ENCODE measurements at regions not wholly inside any gene's neighbourhood (a gene's known extent, or its start where the extent isn't known, plus 50 kb on each side); places are given as distances from the start of the nearest gene placed in this dataset.

DNA sequence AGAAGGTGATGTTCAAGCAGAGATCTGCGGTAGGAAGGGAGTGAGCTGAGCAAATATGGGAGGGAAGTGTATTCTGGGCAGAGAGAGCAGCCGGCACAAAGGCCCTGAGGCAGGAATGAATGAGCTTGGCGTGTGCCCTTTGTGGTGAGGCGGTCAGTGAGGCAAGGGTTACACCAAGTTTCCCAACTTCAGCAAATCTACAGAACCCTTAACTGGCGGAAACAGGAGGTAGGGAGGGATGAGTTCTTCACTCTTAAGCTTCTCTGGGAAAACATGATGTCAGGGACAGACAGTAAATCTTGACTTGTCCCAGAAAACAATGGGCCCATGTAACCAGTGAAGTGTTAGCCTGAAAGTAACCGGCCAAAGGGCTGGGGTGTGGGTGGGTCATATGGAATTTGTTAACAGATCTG lies 97.1 kb upstream of the PTPN1 start:
- peaks cover 2% of the 10 kb centered on the region for H3K9me1 ChIP-seq (ENCODE audit: control insufficient read depth, insufficient read depth, low read length)
- CTCF ChIA-PET (ENCODE audit: low intra/inter-chr PET ratio) = no interaction called here
- H3K4me2 ChIP-seq (ENCODE audit: insufficient read depth, low read length) = no peak overlapping the region
- no peaks in the 10 kb centered on the region for H4K20me1 ChIP-seq (replicated peaks; ENCODE audit: control insufficient read depth, insufficient read depth, low read length)
- H3K27ac ChIP-seq (ENCODE audit: extremely low read depth, low read depth, low read length) = no peak overlapping the region
- H3K36me3 ChIP-seq (ENCODE audit: control insufficient read depth, insufficient read depth, low read length) = no peaks in the 10 kb centered on the region
- peaks cover 8 to 12% of the 10 kb centered on the region in 2 experiments for H3K4me1 ChIP-seq (replicated peaks in 1 of 2; ENCODE audit: control insufficient read depth in 2 of 2, insufficient read depth in 2 of 2, low read length in 2 of 2)
- FAIRE-seq (peak; percentile 23), ATAC-seq (peak; percentile 39; the same call in 1 of the 3 replicates), DNase-seq (ENCODE audit: extremely low read depth in 1 of 4, low spot score in 3 of 4) (no peak)
- H3K9ac ChIP-seq (ENCODE audit: insufficient read depth in 1 of 2, low read depth in 2 of 2, low read length in 2 of 2) = no peak overlapping the region
- intact Hi-C loops (cut with micrococcal nuclease) (no loop called here), in situ Hi-C loops (cut with MboI) (no loop called here)
- H2AFZ ChIP-seq (ENCODE audit: low read depth, low read length) = no peak overlapping the region
- BruUV-seq (replicated peaks) = no TSS peak
- H3K79me2 ChIP-seq (ENCODE audit: control insufficient read depth, insufficient read depth, low read length) = no peaks in the 10 kb centered on the region
- POLR2A ChIA-PET = no interaction called here
- TF ChIP-seq FUS (optimal IDR thresholded peaks at IDR 0.05; ENCODE audit: low read depth, low read length) (no peak), MEIS2 (IDR thresholded peaks at IDR 0.05; ENCODE audit: partially characterized antibody) (peak; percentile 12)
- H3K9me3 ChIP-seq (replicated peaks; ENCODE audit: control insufficient read depth, insufficient read depth, low read depth, low read length) = no peaks in the 10 kb centered on the region
- H3K4me3 ChIP-seq = no peak overlapping the region
- no peaks in the 10 kb centered on the region for H3K27me3 ChIP-seq (ENCODE audit: control insufficient read depth in 2 of 2, insufficient read depth in 2 of 2, low read length in 2 of 2)
- WGBS (ENCODE audit: insufficient coverage, low coverage, missing lambda C conversion rate) = 48% methylated on average over 6 of the region's 6 CpGs

DNA sequence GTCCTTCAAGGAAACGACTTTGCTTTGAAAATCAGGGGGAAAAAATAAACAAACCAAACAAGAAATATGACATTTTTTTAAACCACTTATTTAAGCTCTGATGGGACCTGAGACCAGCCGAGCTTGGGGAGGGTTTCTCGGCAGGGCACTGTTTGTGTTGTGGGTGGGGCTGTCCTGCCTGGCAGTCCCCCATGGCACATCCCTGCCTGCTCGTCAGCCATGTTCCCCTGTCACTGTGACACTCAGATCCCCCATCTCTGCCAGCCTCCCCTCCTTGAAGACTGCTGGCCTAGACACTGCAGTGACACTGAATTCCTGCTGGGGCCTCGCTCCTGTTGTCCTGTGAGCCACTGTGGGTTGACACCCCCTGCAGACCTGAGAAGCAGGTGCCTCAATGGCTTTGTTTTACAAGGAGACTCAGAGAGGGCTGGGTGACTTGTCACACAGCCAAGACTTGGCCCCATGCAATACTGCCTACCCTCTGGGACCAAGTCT lies 95.1 kb upstream of the PTPN1 start:
- Histone ChIP-seq H3K79me2 (ENCODE audit: control insufficient read depth, insufficient read depth, low read length) (no peaks in the 10 kb centered on the region), H3K9me3 (replicated peaks; ENCODE audit: control insufficient read depth, insufficient read depth, low read depth, low read length) (no peaks in the 10 kb centered on the region), H3K27me3 (ENCODE audit: control insufficient read depth in 2 of 2, insufficient read depth in 2 of 2, low read length in 2 of 2) (peaks cover 2 to 7% of the 10 kb centered on the region in 2 experiments; a peak in 2 of 5 replicates), H3K9ac (ENCODE audit: insufficient read depth in 1 of 2, low read depth in 2 of 2, low read length in 2 of 2) (no peak overlapping the region), H3K4me1 (replicated peaks in 1 of 2; ENCODE audit: control insufficient read depth in 2 of 2, insufficient read depth in 2 of 2, low read length in 2 of 2) (peaks cover 8 to 12% of the 10 kb centered on the region in 2 experiments), H4K20me1 (replicated peaks; ENCODE audit: control insufficient read depth, insufficient read depth, low read length) (no peaks in the 10 kb centered on the region), H2AFZ (ENCODE audit: low read depth, low read length) (peak overlapping the region; percentile 42; the same call in 1 of the 2 replicates), H3K4me3 (no peak overlapping the region), H3K4me2 (ENCODE audit: insufficient read depth, low read length) (no peak overlapping the region), H3K36me3 (ENCODE audit: control insufficient read depth, insufficient read depth, low read length) (no peaks in the 10 kb centered on the region), H3K9me1 (ENCODE audit: control insufficient read depth, insufficient read depth, low read length) (peaks cover 2% of the 10 kb centered on the region), H3K27ac (ENCODE audit: extremely low read depth, low read depth, low read length) (no peak overlapping the region)
- BruUV-seq (replicated peaks) = no TSS peak
- ATAC-seq (peak; percentile 58), DNase-seq (ENCODE audit: extremely low read depth in 1 of 4, low spot score in 3 of 4) (no peak), FAIRE-seq (no peak)
- in situ Hi-C loops (cut with MboI) = no loop called here
- POLR2A ChIA-PET = interaction anchor here (1.0 to 1.3 kb wide), 2 partner anchors 8 to 9 kb away, joined by 3 to 4 read pairs; no protein-coding TSS in a partner anchor
- intact Hi-C loops (cut with micrococcal nuclease) = loop anchor here (2.0 kb wide), 1 partner anchor 46 kb away; no protein-coding TSS in a partner anchor
- CTCF ChIA-PET (ENCODE audit: low intra/inter-chr PET ratio) = no interaction called here
- WGBS (ENCODE audit: insufficient coverage, low coverage, missing lambda C conversion rate) = 36% methylated on average over 5 of the region's 5 CpGs
- TF ChIP-seq, protein P1, sequence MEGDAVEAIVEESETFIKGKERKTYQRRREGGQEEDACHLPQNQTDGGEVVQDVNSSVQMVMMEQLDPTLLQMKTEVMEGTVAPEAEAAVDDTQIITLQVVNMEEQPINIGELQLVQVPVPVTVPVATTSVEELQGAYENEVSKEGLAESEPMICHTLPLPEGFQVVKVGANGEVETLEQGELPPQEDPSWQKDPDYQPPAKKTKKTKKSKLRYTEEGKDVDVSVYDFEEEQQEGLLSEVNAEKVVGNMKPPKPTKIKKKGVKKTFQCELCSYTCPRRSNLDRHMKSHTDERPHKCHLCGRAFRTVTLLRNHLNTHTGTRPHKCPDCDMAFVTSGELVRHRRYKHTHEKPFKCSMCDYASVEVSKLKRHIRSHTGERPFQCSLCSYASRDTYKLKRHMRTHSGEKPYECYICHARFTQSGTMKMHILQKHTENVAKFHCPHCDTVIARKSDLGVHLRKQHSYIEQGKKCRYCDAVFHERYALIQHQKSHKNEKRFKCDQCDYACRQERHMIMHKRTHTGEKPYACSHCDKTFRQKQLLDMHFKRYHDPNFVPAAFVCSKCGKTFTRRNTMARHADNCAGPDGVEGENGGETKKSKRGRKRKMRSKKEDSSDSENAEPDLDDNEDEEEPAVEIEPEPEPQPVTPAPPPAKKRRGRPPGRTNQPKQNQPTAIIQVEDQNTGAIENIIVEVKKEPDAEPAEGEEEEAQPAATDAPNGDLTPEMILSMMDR (IDR thresholded peaks at IDR 0.05 in 2 of 3, conservative IDR thresholded peaks at IDR 0.05 in 1 of 3; ENCODE audit: insufficient read depth in 2 of 3, low read depth in 1 of 3, low read length in 3 of 3) = 0 out of 6 replicates have a peak, but pooled peaks of 1 of the 3 experiments have one; percentile 5
- no peak for TF ChIP-seq U2AF2 (optimal IDR thresholded peaks at IDR 0.05; ENCODE audit: low read depth, low read length)

Measured in K562 (cell line).